ENCODE measurements at regions not wholly inside any gene's neighbourhood (a gene's known extent, or its start where the extent isn't known, plus 50 kb on each side); places are given as distances from the start of the nearest gene placed in this dataset.

DNA sequence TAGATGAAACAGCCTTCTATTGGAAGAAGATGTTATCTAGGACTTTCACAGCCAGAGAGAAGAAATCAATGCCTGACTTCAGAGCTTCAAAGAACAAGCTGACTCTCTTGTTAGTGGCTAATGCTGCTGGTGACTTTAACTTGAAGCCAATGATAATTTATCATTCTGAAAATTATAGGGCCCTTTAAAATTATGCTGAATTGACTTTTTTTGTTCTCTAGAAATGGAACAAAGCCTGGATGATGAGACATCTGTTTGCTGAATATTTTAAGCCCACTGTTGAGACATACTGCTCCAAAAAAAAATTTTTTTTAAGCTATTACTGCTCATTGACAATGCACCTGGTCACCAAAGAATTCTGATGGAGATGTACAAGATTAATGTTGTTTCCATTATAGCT, 189.2 kb downstream of the MBL2 start:
- TF ChIP-seq, protein P1, sequence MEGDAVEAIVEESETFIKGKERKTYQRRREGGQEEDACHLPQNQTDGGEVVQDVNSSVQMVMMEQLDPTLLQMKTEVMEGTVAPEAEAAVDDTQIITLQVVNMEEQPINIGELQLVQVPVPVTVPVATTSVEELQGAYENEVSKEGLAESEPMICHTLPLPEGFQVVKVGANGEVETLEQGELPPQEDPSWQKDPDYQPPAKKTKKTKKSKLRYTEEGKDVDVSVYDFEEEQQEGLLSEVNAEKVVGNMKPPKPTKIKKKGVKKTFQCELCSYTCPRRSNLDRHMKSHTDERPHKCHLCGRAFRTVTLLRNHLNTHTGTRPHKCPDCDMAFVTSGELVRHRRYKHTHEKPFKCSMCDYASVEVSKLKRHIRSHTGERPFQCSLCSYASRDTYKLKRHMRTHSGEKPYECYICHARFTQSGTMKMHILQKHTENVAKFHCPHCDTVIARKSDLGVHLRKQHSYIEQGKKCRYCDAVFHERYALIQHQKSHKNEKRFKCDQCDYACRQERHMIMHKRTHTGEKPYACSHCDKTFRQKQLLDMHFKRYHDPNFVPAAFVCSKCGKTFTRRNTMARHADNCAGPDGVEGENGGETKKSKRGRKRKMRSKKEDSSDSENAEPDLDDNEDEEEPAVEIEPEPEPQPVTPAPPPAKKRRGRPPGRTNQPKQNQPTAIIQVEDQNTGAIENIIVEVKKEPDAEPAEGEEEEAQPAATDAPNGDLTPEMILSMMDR (IDR thresholded peaks at IDR 0.05), result no peak
- no peak for TF ChIP-seq POLR2A (IDR thresholded peaks at IDR 0.05)
